Large intestine (tissue), 3 donors: ENCODE measurements at regions not wholly inside any gene's neighbourhood (a gene's known extent, or its start where the extent isn't known, plus 50 kb on each side); places are given as distances from the start of the nearest gene placed in this dataset.

Experiments used
- DNase-seq, 2 donors: peaks; one replicate each; pipeline versions ENCODE4 v3.0.0 to v3.0.0-alpha.2; 2013
- H3K27ac ChIP-seq: one replicate; pipeline ENCODE4 v1.5.1; 2013; ENCODE audit warnings: low read length
- H3K27me3 ChIP-seq: 2 replicates; pipeline ENCODE4 v1.6.1; 2013; ENCODE audit warnings: low read length; ENCODE audit not compliant: control insufficient read depth, insufficient read depth
- H3K36me3 ChIP-seq: 2 replicates; pipeline ENCODE4 v1.6.1; 2013; ENCODE audit warnings: low read length; ENCODE audit not compliant: control insufficient read depth, insufficient read depth
- H3K4me1 ChIP-seq: one replicate; pipeline ENCODE4 v1.6.1; 2013; ENCODE audit warnings: low read length; ENCODE audit not compliant: control insufficient read depth, insufficient read depth
- H3K4me3 ChIP-seq: one replicate; pipeline ENCODE4 v1.5.1; 2013; ENCODE audit warnings: low read length
- H3K9me3 ChIP-seq: one replicate; pipeline ENCODE4 v1.6.1; 2013; ENCODE audit warnings: mild to moderate bottlenecking, low read depth, low read length, moderate library complexity; ENCODE audit not compliant: control insufficient read depth
- WGBS: methylation state at CpG from one replicate; pipeline ENCODE4 v1.1.5; 2013; ENCODE audit warnings: low lambda C conversion rate; ENCODE audit not compliant: insufficient coverage; 5-methylcytosine and 5-hydroxymethylcytosine counted together

DNA sequence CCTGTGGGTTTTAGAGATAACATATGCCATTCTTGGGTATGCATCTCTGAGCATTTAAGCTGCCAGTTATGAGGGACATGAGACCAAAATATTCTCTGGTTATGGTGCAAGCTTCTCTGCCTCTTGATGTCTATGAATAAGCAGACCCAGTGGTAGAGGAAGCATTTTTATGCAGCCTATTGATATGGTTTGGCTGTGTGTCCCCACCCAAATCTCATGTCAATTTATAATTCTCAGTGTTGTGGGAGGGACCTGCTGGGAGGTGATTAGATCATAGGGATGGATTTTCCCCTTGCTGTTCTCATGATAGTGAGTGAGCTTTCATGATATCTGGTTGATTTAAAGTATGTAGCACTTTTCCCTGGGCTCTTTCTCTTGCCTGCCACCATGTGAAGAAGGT is 187.2 kb downstream of the ARHGAP12 start:
- no peak overlapping the region for H3K27ac ChIP-seq
- no peak for DNase-seq
- no peaks in the 10 kb centered on the region for H3K9me3 ChIP-seq
- no peaks in the 10 kb centered on the region for H3K4me1 ChIP-seq
- no peak overlapping the region for H3K4me3 ChIP-seq
- no peaks in the 10 kb centered on the region for H3K36me3 ChIP-seq
- no peaks in the 10 kb centered on the region for H3K27me3 ChIP-seq

GRCh38 chr10:31739711-31740110 is 188.9 kb downstream of the ARHGAP12 start:
- Histone ChIP-seq H3K4me3 (no peak overlapping the region), H3K36me3 (no peaks in the 10 kb centered on the region), H3K4me1 (no peaks in the 10 kb centered on the region), H3K9me3 (no peaks in the 10 kb centered on the region), H3K27me3 (no peaks in the 10 kb centered on the region), H3K27ac (no peak overlapping the region)
- DNase-seq = no peak
- no CpG with 5 or more reads among the region's 1 CpG for WGBS

GRCh38 chr10:31739146-31739545 is 189.5 kb downstream of the ARHGAP12 start:
- Histone ChIP-seq H3K36me3 (no peaks in the 10 kb centered on the region), H3K27me3 (no peaks in the 10 kb centered on the region), H3K27ac (no peak overlapping the region), H3K9me3 (no peaks in the 10 kb centered on the region), H3K4me1 (no peaks in the 10 kb centered on the region), H3K4me3 (no peak overlapping the region)
- DNase-seq = no peak
- WGBS = no CpG with 5 or more reads among the region's 2 CpGs

DNA sequence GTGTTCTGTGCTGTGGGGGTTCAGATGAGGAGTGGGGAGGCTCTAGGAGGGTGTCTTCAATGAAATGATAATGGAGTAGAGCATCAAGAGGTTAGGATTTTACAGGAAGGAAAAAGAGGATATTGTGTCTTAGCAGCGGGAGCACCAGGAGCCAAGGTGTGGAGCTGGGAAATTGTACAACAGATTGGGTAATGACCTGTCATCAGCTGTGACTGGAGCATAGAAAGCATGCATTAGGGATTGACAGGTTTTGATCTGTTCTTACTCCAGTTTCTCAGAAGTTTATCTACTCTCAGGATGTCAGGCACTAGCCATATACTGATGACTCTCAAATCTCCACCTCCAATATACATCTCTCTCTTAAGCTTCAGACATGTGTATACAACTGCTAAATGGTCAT is 196.9 kb downstream of the ARHGAP12 start:
- WGBS = no CpG with 5 or more reads among the region's 1 CpG
- Histone ChIP-seq H3K9me3 (no peaks in the 10 kb centered on the region), H3K4me1 (no peaks in the 10 kb centered on the region), H3K27me3 (no peaks in the 10 kb centered on the region), H3K27ac (no peak overlapping the region), H3K36me3 (no peaks in the 10 kb centered on the region), H3K4me3 (no peak overlapping the region)
- no peak for DNase-seq

DNA sequence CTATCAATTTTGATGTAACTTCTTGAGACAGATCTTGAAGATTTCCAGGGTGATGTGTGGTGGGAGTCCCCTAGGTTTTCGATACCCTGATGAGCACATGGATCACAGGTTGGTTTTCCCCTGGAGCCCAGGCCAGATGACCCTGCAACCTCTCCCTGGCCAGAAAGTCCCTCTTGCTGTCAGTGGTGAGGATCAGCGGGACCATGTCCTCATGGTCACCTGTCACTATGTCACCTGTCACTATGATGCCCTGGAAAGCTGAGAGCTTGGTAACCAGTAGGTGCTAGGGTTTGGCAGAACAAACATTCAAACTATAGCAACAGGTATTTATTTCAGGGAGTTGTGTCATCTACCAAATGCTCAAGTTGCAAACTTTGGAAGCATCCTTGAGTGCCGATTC is 197.9 kb downstream of the ARHGAP12 start:
- H3K27me3 ChIP-seq = no peaks in the 10 kb centered on the region
- no peaks in the 10 kb centered on the region for H3K9me3 ChIP-seq
- no peak overlapping the region for H3K4me3 ChIP-seq
- H3K4me1 ChIP-seq = no peaks in the 10 kb centered on the region
- no peak for DNase-seq
- H3K27ac ChIP-seq = no peak overlapping the region
- 100% methylated on average over 1 of the region's 3 CpGs for WGBS
- H3K36me3 ChIP-seq = no peaks in the 10 kb centered on the region

DNA sequence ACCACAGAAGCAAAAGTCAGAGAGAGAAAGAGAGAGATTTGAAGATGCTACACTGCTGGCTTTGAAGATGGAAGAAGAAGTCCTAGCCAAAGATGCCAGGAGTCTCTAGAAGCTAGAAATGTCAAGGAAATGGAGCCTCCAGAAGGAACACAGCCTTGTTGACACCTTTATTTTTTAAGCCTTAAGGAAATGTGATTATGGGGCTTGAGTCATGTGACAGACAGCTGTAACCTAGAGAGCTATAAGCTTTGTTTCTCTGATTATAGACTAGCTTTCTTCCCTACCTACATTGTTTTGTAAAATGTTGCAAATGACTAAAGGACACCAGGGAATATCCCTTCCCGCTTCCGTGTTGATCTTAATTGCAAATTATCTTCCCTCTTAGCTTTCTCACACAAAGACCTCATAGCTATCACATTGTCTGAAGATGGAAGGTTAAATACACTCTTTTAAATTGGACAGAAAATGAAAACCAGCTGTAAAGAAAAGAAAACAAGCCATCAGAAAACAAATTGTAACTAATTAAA is 199.9 kb downstream of the ARHGAP12 start:
- no peaks in the 10 kb centered on the region for H3K9me3 ChIP-seq
- no peak overlapping the region for H3K4me3 ChIP-seq
- H3K4me1 ChIP-seq = no peaks in the 10 kb centered on the region
- H3K27me3 ChIP-seq = no peaks in the 10 kb centered on the region
- no peaks in the 10 kb centered on the region for H3K36me3 ChIP-seq
- no peak for DNase-seq
- no CpG with 5 or more reads among the region's 2 CpGs for WGBS
- no peak overlapping the region for H3K27ac ChIP-seq

DNA sequence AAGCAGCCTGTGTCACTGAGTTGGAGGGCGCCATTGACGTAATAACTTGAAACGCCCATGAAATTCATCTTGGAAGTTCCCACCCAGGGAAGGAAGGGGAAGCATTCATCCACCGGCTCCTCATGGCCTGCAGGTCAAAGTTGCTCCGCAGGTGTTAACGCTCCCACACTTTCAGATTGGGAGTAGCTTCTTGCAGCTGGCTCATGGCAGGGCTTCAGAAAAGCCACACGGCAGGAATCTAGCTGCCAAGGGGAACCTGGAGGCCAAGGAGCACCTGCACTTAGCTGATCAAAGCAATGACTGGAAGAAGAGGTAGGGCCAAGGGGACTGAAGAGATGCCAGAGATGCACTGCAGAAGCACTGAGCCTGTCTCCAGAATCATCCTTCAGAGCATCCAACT is 203.2 kb downstream of the ARHGAP12 start:
- no peak for DNase-seq
- Histone ChIP-seq H3K4me3 (no peak overlapping the region), H3K36me3 (no peaks in the 10 kb centered on the region), H3K27me3 (no peaks in the 10 kb centered on the region), H3K9me3 (no peaks in the 10 kb centered on the region), H3K4me1 (no peaks in the 10 kb centered on the region), H3K27ac (no peak overlapping the region)
- 100% methylated on average over 1 of the region's 7 CpGs for WGBS

DNA sequence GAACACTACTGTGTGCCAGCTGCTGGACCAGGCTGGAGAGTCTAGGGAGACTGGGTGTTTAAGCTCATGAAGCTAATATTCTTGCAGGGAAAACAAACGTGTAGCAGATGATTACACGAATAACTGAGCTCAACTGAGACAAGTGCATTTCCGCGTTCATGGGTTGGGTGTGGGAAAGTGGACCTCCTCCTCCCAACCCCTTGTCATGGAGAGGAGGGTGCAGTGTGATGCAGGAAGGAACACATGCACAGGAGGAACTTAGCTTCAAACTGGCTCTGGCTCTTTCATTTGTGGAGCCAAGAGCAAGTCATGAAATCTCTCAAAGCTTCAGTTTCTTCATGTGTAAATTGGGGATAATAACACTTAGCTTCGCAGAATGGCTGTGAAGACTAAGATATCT is 204.3 kb downstream of the ARHGAP12 start:
- Histone ChIP-seq H3K36me3 (no peaks in the 10 kb centered on the region), H3K9me3 (no peaks in the 10 kb centered on the region), H3K27me3 (no peaks in the 10 kb centered on the region), H3K4me1 (no peaks in the 10 kb centered on the region), H3K4me3 (no peak overlapping the region), H3K27ac (no peak overlapping the region)
- WGBS = 100% methylated on average over 1 of the region's 5 CpGs
- no peak for DNase-seq

DNA sequence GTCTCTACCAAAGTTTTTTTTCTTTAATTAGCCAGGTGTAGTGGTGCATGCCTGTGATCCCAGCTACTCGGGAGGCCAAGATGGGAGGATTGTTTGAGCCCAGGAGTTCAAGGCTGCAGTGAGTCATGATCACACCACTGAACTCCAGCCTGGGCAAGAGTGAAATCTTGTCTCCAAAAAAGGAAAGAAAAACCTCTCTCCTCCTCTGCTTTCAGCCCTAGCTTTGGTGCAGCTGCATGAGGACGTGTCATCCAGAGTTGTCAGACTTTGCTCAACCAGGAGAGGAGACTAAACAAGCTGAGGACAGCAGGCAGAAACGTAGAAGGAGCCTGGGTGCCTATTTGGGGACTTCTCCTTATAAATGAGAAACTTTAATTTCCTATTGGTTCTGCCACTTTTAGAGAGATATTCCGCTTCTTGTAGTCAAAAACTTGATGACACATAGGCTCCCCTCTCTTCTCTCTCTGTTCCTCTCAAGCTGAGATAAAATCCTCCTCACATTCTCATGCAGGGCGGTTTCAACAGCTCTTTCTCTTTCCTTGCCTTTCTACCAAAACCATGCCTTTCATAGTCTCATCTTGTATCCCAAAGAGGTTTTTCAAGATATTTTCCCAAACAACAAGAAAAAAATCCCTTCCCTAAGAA is 205.4 kb downstream of the ARHGAP12 start:
- no peak for DNase-seq
- H3K27me3 ChIP-seq = no peaks in the 10 kb centered on the region
- no peak overlapping the region for H3K27ac ChIP-seq
- no peaks in the 10 kb centered on the region for H3K9me3 ChIP-seq
- H3K4me3 ChIP-seq = no peak overlapping the region
- 92% methylated on average over 2 of the region's 5 CpGs for WGBS
- H3K36me3 ChIP-seq = no peaks in the 10 kb centered on the region
- H3K4me1 ChIP-seq = no peaks in the 10 kb centered on the region

DNA sequence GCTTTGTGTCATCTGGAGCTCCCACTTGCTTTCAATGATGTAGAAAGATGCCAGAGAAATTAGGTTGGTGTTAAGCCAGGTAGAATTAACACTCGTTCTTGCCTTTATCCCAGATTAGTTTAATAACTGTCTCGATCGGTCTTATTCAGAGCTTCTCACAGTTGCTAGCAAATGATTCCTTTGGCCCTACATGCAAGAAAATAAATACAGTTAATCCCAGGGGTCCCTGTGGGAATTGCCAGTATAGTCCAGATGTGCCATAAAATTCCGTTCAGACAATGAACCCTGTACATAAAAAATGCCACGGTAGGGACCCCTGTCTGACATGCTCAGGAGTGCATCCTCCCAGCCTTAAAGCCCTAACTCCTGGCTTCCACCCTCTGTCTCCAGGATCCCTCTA is 207.5 kb downstream of the ARHGAP12 start:
- Histone ChIP-seq H3K27ac (no peak overlapping the region), H3K9me3 (no peaks in the 10 kb centered on the region), H3K36me3 (no peaks in the 10 kb centered on the region), H3K27me3 (no peaks in the 10 kb centered on the region), H3K4me3 (no peak overlapping the region), H3K4me1 (no peaks in the 10 kb centered on the region)
- no peak for DNase-seq
- WGBS = no CpG with 5 or more reads among the region's 5 CpGs

- H3K4me1 ChIP-seq = no peaks in the 10 kb centered on the region
- no peaks in the 10 kb centered on the region for H3K36me3 ChIP-seq
- DNase-seq = no peak
- H3K9me3 ChIP-seq = no peaks in the 10 kb centered on the region
- no CpG with 5 or more reads among the region's 1 CpG for WGBS
- no peak overlapping the region for H3K27ac ChIP-seq
- H3K27me3 ChIP-seq = no peaks in the 10 kb centered on the region
- no peak overlapping the region for H3K4me3 ChIP-seq
Measured at GRCh38 chr10:31720546-31720945, 208.1 kb downstream of the ARHGAP12 start.
